B cell (primary cell): ENCODE measurements at regions not wholly inside any gene's neighbourhood (a gene's known extent, or its start where the extent isn't known, plus 50 kb on each side); places are given as distances from the start of the nearest gene placed in this dataset.

Experiments
- ATAC-seq: fragments of 200-7000 bp; cut with Tn5 transposase; one replicate; pipeline ENCODE4 v1.10.0; 2021; ENCODE audit warnings: low read depth, mild to moderate bottlenecking, moderate number of reproducible peaks, moderate library complexity
- CTCF ChIA-PET: fragments of 350-600 bp; sonication (Branson Sonifier 250); formaldehyde crosslinking; loops from one replicate; lab custom pipeline; 2021; ENCODE audit warnings: antibody characterized with exemption, inconsistent platforms; lab: Charles Lee
- POLR2A ChIA-PET: fragments of 350-600 bp; sonication (Branson Sonifier 250); formaldehyde crosslinking; loops from one replicate; lab custom pipeline; 2021; ENCODE audit warnings: antibody characterized with exemption; lab: Charles Lee
- DNase-seq: peaks from one replicate; pipeline ENCODE4 v3.0.0; 2013
- H2AFZ ChIP-seq: 2 replicates; pipeline ENCODE4 v1.6.1; 2012; ENCODE audit warnings: mild to moderate bottlenecking, low read depth, low read length; ENCODE audit not compliant: insufficient read depth, poor library complexity, severe bottlenecking
- H3K27ac ChIP-seq, 2 donors: 1 replicate in 1 of 2; 2 replicates in 1 of 2; pipeline ENCODE4 v1.5.1; 2012 to 2013; ENCODE audit warnings: low read length in 2 of 2, mild to moderate bottlenecking in 2 of 2, moderate library complexity in 1 of 2
- H3K27me3 ChIP-seq, 4 experiments: fragments of 200-600 bp in 1 of 4; sonication (generic) in 1 of 4; replicated peaks in 1 of 4; 1 replicate in 2 of 4; 2 replicates in 2 of 4; pipeline versions ENCODE4 v1.6.1 to v1.7.0; 2013 to 2016; ENCODE audit warnings: low read length in 3 of 4, mild to moderate bottlenecking in 2 of 4, mixed read lengths in 1 of 4, moderate library complexity in 1 of 4; ENCODE audit not compliant: insufficient read depth in 4 of 4, control insufficient read depth in 3 of 4; ENCODE audit errors: control extremely low read depth in 1 of 4
- H3K36me3 ChIP-seq, 2 experiments: replicated peaks in 1 of 2; 1 replicate in 1 of 2; 2 replicates in 1 of 2; pipeline versions ENCODE4 v1.6.1 to v1.7.1; 2013; ENCODE audit warnings: low read length in 1 of 2; ENCODE audit not compliant: insufficient read depth in 2 of 2, control insufficient read depth in 1 of 2; ENCODE audit errors: control extremely low read depth in 1 of 2, extremely low read depth in 1 of 2
- H3K4me1 ChIP-seq, 2 donors: fragments of 200-600 bp in 1 of 2; sonication (generic) in 1 of 2; 1 replicate in 1 of 2; 2 replicates in 1 of 2; pipeline versions ENCODE4 v1.5.1 to v1.6.1; 2013 to 2017; ENCODE audit warnings: low read length in 2 of 2; ENCODE audit not compliant: control insufficient read depth in 2 of 2, insufficient read depth in 2 of 2
- H3K4me2 ChIP-seq: replicated peaks from 2 replicates; pipeline ENCODE3; 2012; ENCODE audit warnings: mild to moderate bottlenecking, low read depth, low read length; ENCODE audit not compliant: poor library complexity, severe bottlenecking
- H3K4me3 ChIP-seq, 5 experiments: fragments of 200-600 bp in 1 of 5; sonication (generic) in 1 of 5; 1 replicate in 3 of 5; 2 replicates in 2 of 5; pipeline versions ENCODE4 v1.5.1 to v1.7.0; 2011 to 2016; ENCODE audit warnings: low read length in 4 of 5, mild to moderate bottlenecking in 4 of 5, low read depth in 2 of 5, control low read depth in 1 of 5, moderate library complexity in 1 of 5; ENCODE audit not compliant: insufficient read depth in 1 of 5; ENCODE audit errors: control extremely low read depth in 1 of 5, extremely low read depth in 1 of 5
- H3K79me2 ChIP-seq: fragments of 200-600 bp; sonication (generic); one replicate; pipeline ENCODE4 v1.6.0; 2016; ENCODE audit warnings: low read length; ENCODE audit not compliant: control insufficient read depth, insufficient read depth
- H3K9ac ChIP-seq: fragments of 200-600 bp; sonication (generic); 2 replicates; pipeline ENCODE4 v1.6.1; 2017; ENCODE audit warnings: mild to moderate bottlenecking, low read length, moderate library complexity
- H3K9me3 ChIP-seq, 3 donors: one replicate each; pipeline versions ENCODE4 v1.6.1 to v1.7.1; 2013; ENCODE audit warnings: low read length in 2 of 3; ENCODE audit not compliant: control insufficient read depth in 2 of 3, insufficient read depth in 1 of 3; ENCODE audit errors: control extremely low read depth in 1 of 3
- H4K20me1 ChIP-seq: 2 replicates; pipeline ENCODE4 v1.6.0; 2012; ENCODE audit warnings: mild to moderate bottlenecking, low read length; ENCODE audit not compliant: insufficient read depth, control insufficient read depth, poor library complexity, severe bottlenecking
- H3K27ac Mint-ChIP-seq: one replicate; pipeline ENCODE4 v1.8.0; 2021; ENCODE audit warnings: mixed read lengths
- H3K27me3 Mint-ChIP-seq: one replicate; pipeline ENCODE4 v1.8.0; 2021; ENCODE audit warnings: mixed read lengths
- H3K4me1 Mint-ChIP-seq: one replicate; pipeline ENCODE4 v1.8.0; 2021; ENCODE audit warnings: mixed read lengths
- H3K4me3 Mint-ChIP-seq: one replicate; pipeline ENCODE4 v1.8.0; 2021; ENCODE audit warnings: mixed read lengths
- H3K9me3 Mint-ChIP-seq: one replicate; pipeline ENCODE4 v1.8.0; 2022; ENCODE audit warnings: mixed read lengths; ENCODE audit not compliant: insufficient read depth
- CTCF ChIP-seq: fragments of 200-600 bp; IDR thresholded peaks from one replicate; pipeline ENCODE4 v1.8.0; 2022; ENCODE audit warnings: antibody characterized with exemption, mild to moderate bottlenecking
- EZH2 ChIP-seq: IDR thresholded peaks from 2 replicates; pipeline ENCODE4 v1.6.1; 2012; ENCODE audit warnings: borderline replicate concordance, low read depth, mild to moderate bottlenecking, moderate library complexity, low read length; ENCODE audit not compliant: insufficient read depth, poor library complexity, severe bottlenecking
- WGBS: methylation state at CpG from one replicate; pipeline ENCODE4 v1.1.5; 2013; ENCODE audit warnings: missing lambda C conversion rate; ENCODE audit not compliant: insufficient coverage; 5-methylcytosine and 5-hydroxymethylcytosine counted together
- intact Hi-C: fragments of 100-400 bp; cut with micrococcal nuclease; formaldehyde crosslinking; loops from one replicate; pipeline ENCODE4 v1.10.0; 2022

GRCh38 chr9:27766073-27766835, 193.0 kb upstream of the C9orf72 start:
- Histone ChIP-seq H4K20me1 (no peaks in the 10 kb centered on the region), H3K9me3 (no peaks in the 10 kb centered on the region), H3K4me1 (no peaks in the 10 kb centered on the region), H3K9ac (no peak overlapping the region), H3K79me2 (no peaks in the 10 kb centered on the region), H3K4me2 (no peak overlapping the region), H3K4me3 (no peak overlapping the region), H2AFZ (no peak overlapping the region), H3K27me3 (no peaks in the 10 kb centered on the region), H3K27ac (no peak overlapping the region), H3K36me3 (no peaks in the 10 kb centered on the region)
- Mint-ChIP-seq H3K27me3 (no peaks in the 10 kb centered on the region), H3K9me3 (no peaks in the 10 kb centered on the region), H3K27ac (no peak overlapping the region), H3K4me3 (no peak overlapping the region), H3K4me1 (no peaks in the 10 kb centered on the region)
- TF ChIP-seq CTCF (no peak), EZH2 (no peak)
- CTCF ChIA-PET = no interaction called here
- 87% methylated on average over 2 of the region's 3 CpGs for WGBS
- DNase-seq = no peak
- intact Hi-C loops = no loop called here
- POLR2A ChIA-PET = no interaction called here
- no peak for ATAC-seq

DNA sequence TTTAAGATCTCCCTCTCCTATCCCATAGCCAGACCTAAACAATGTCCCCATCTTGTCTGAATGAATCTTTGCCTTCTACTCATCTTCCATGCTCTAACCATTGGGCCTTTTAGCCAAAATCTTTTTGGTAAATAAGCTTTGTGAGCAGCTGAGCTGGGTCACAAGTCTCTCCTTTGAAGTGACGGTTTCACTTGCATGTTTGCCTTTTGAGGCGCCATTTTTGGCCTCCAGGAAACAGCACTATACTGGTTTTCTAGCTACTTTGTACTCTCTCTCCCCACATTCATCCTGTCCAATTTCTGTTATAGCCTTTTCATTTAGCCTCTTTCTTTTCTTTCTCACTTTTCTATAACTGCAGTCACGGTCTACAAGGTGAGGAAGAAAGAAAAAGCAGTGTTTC, 195.5 kb upstream of the C9orf72 start:
- WGBS = 75% methylated on average over 2 of the region's 3 CpGs
- CTCF ChIA-PET = no interaction called here
- H3K4me3 ChIP-seq = no peak overlapping the region
- Mint-ChIP-seq H3K9me3 (no peaks in the 10 kb centered on the region), H3K27me3 (no peaks in the 10 kb centered on the region), H3K27ac (no peak overlapping the region), H3K4me1 (no peaks in the 10 kb centered on the region), H3K4me3 (no peak overlapping the region)
- H3K27ac ChIP-seq = no peak overlapping the region
- H3K27me3 ChIP-seq = no peaks in the 10 kb centered on the region
- H3K9ac ChIP-seq = no peak overlapping the region
- POLR2A ChIA-PET = no interaction called here
- H3K36me3 ChIP-seq = no peaks in the 10 kb centered on the region
- DNase-seq = no peak
- H2AFZ ChIP-seq = no peak overlapping the region
- intact Hi-C loops = no loop called here
- H3K4me2 ChIP-seq = no peak overlapping the region
- ATAC-seq = no peak
- H4K20me1 ChIP-seq = no peaks in the 10 kb centered on the region
- no peaks in the 10 kb centered on the region for H3K4me1 ChIP-seq
- TF ChIP-seq CTCF (no peak), EZH2 (no peak)
- H3K9me3 ChIP-seq = no peaks in the 10 kb centered on the region
- no peaks in the 10 kb centered on the region for H3K79me2 ChIP-seq
